DOHH2 (cell line): ENCODE measurements at regions not wholly inside any gene's neighbourhood (a gene's known extent, or its start where the extent isn't known, plus 50 kb on each side); places are given as distances from the start of the nearest gene placed in this dataset.

Experiments used
- H3F3A ChIP-seq: fragments of 200-600 bp; sonication (generic), shearing (Covaris generic); 2 replicates; pipeline ENCODE4 v1.6.0; 2016; ENCODE audit warnings: antibody characterized with exemption, mild to moderate bottlenecking; ENCODE audit not compliant: control insufficient read depth, insufficient read depth
- H3K27ac ChIP-seq: fragments of 200-600 bp; sonication (generic); 2 replicates; pipeline ENCODE4 v1.5.1; 2014; ENCODE audit warnings: low read depth, mild to moderate bottlenecking, low read length, moderate library complexity
- H3K27me3 ChIP-seq: fragments of 200-600 bp; sonication (generic); 2 replicates; pipeline ENCODE4 v1.6.1; 2014; ENCODE audit warnings: mild to moderate bottlenecking, low read length, mixed read lengths; ENCODE audit not compliant: control insufficient read depth
- H3K36me3 ChIP-seq: fragments of 200-600 bp; sonication (generic); 2 replicates; pipeline ENCODE4 v1.6.1; 2014; ENCODE audit warnings: mild to moderate bottlenecking, low read length, moderate library complexity, mixed read lengths; ENCODE audit not compliant: control insufficient read depth
- H3K4me1 ChIP-seq: fragments of 200-600 bp; sonication (generic); 2 replicates; pipeline ENCODE4 v1.6.1; 2014; ENCODE audit warnings: mild to moderate bottlenecking, low read length, mixed read lengths; ENCODE audit not compliant: control insufficient read depth
- H3K4me2 ChIP-seq: fragments of 200-600 bp; sonication (generic); 2 replicates; pipeline ENCODE4 v1.6.0; 2014; ENCODE audit warnings: mild to moderate bottlenecking, low read length, moderate library complexity
- H3K4me3 ChIP-seq: fragments of 200-600 bp; sonication (generic); 2 replicates; pipeline ENCODE4 v1.5.1; 2014; ENCODE audit warnings: mild to moderate bottlenecking, low read length, mixed read lengths
- H3K79me2 ChIP-seq: fragments of 200-600 bp; sonication (generic); 2 replicates; pipeline ENCODE4 v1.6.1; 2014; ENCODE audit warnings: mild to moderate bottlenecking, low read length, mixed read lengths; ENCODE audit not compliant: control insufficient read depth
- H3K9me2 ChIP-seq: fragments of 200-600 bp; sonication (generic); replicated peaks from 2 replicates; pipeline ENCODE4 v1.6.1; 2014; ENCODE audit warnings: mild to moderate bottlenecking, low read length, mixed read lengths; ENCODE audit not compliant: control insufficient read depth
- H3K9me3 ChIP-seq: fragments of 200-600 bp; sonication (generic); 2 replicates; pipeline ENCODE4 v1.6.1; 2014; ENCODE audit warnings: antibody characterized with exemption, low read length, mixed read lengths; ENCODE audit not compliant: control insufficient read depth, insufficient read depth
- H4K20me1 ChIP-seq: fragments of 200-600 bp; sonication (generic); 2 replicates; pipeline ENCODE4 v1.6.0; 2014; ENCODE audit warnings: low read depth, mild to moderate bottlenecking, antibody characterized with exemption, low read length, moderate library complexity; ENCODE audit not compliant: control insufficient read depth, insufficient read depth
- EZH2phosphoT487 ChIP-seq: fragments of 200-600 bp; sonication (generic); IDR thresholded peaks from 2 replicates; pipeline ENCODE4 v1.6.1; 2017; ENCODE audit warnings: borderline replicate concordance, mild to moderate bottlenecking, antibody characterized with exemption, low read length, moderate library complexity, mixed read lengths
- TF ChIP-seq, protein P1 (sequence below): fragments of 200-600 bp; sonication (generic); IDR thresholded peaks from one replicate; pipeline ENCODE4 v1.5.1; 2014; ENCODE audit warnings: antibody characterized with exemption, mild to moderate bottlenecking, low read depth, low read length; ENCODE audit not compliant: poor library complexity, severe bottlenecking

DNA sequence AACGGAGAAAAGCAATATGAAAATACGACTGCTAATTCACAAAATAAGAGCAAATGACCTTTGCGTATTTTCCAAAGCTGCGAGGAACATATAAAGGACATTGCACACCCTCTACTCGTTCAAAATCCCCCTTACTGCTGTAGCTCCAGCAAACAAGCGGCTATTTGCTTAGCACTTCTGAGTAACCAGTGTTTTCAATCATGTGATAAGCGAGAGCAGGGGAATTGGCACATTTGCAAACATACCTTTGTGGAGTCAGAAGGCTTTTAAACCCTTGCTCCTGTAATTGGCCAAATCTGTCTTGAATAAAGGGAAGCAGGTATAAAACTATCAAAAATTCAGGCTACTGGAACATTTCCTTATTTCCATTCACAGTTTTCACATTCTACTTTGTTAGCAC, 610.2 kb downstream of the UBE2NL start:
- no peaks in the 10 kb centered on the region for H4K20me1 ChIP-seq
- no peaks in the 10 kb centered on the region for H3K79me2 ChIP-seq
- H3K4me1 ChIP-seq = no peaks in the 10 kb centered on the region
- H3K4me3 ChIP-seq = no peak overlapping the region
- H3K9me3 ChIP-seq = no peaks in the 10 kb centered on the region
- no peak overlapping the region for H3K4me2 ChIP-seq
- no peak overlapping the region for H3K27ac ChIP-seq
- H3K36me3 ChIP-seq = no peaks in the 10 kb centered on the region
- no peaks in the 10 kb centered on the region for H3K27me3 ChIP-seq
- TF ChIP-seq, protein P1, sequence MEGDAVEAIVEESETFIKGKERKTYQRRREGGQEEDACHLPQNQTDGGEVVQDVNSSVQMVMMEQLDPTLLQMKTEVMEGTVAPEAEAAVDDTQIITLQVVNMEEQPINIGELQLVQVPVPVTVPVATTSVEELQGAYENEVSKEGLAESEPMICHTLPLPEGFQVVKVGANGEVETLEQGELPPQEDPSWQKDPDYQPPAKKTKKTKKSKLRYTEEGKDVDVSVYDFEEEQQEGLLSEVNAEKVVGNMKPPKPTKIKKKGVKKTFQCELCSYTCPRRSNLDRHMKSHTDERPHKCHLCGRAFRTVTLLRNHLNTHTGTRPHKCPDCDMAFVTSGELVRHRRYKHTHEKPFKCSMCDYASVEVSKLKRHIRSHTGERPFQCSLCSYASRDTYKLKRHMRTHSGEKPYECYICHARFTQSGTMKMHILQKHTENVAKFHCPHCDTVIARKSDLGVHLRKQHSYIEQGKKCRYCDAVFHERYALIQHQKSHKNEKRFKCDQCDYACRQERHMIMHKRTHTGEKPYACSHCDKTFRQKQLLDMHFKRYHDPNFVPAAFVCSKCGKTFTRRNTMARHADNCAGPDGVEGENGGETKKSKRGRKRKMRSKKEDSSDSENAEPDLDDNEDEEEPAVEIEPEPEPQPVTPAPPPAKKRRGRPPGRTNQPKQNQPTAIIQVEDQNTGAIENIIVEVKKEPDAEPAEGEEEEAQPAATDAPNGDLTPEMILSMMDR = no peak
- TF ChIP-seq EZH2phosphoT487 = no peak
- no peaks in the 10 kb centered on the region for H3F3A ChIP-seq
- no peaks in the 10 kb centered on the region for H3K9me2 ChIP-seq

DNA sequence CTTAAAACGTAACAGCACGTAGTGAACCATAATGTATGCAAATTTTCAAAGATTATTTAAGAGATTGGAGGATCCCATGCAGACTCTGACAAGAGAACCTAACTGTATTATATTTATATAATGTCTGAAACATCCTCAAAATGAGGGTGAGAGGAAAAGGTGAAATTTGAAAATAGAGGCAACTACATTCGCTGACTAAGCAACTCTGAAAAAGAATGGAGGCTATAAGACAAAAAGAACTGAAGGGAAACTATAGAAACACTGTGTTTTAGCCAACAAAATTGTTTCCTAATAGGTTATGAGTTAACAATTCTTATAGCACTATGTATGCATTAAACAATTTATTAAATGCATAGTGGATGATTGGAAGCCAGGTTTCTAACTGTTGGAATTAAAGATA, 648.0 kb downstream of the UBE2NL start:
- Histone ChIP-seq H3F3A (no peaks in the 10 kb centered on the region), H3K4me2 (no peak overlapping the region), H3K36me3 (no peaks in the 10 kb centered on the region), H3K4me1 (no peaks in the 10 kb centered on the region), H3K27me3 (no peaks in the 10 kb centered on the region), H3K27ac (no peak overlapping the region), H3K79me2 (no peaks in the 10 kb centered on the region), H3K9me3 (no peaks in the 10 kb centered on the region), H3K9me2 (no peaks in the 10 kb centered on the region), H4K20me1 (no peaks in the 10 kb centered on the region), H3K4me3 (no peak overlapping the region)
- TF ChIP-seq, protein P1 = no peak
- TF ChIP-seq EZH2phosphoT487 = no peak

DNA sequence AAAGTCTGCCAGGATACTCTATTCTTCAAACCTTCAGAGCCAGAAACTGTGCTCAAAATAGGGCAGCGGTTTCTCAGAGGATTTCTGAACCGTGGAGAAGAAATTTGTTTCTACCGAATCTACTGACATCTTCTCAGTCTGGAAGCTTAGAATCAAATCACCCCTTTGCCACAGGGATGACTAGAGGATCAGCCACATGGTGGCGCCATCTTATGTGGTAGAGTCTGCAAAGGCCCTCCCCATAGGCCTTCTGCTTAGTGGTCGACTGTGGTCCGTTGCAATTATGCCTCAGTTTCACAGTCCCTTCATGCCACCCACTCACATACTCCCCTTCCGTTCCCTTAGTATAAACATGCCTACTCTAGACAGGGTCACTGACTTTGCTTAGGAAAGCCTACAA, 680.7 kb upstream of the SPANXN1 start:
- H3K4me3 ChIP-seq = no peak overlapping the region
- no peaks in the 10 kb centered on the region for H3K27me3 ChIP-seq
- no peaks in the 10 kb centered on the region for H3F3A ChIP-seq
- H3K79me2 ChIP-seq = no peaks in the 10 kb centered on the region
- no peak overlapping the region for H3K27ac ChIP-seq
- TF ChIP-seq EZH2phosphoT487 = no peak
- TF ChIP-seq, protein P1 = peak; percentile 18
- H3K9me2 ChIP-seq = no peaks in the 10 kb centered on the region
- H3K4me1 ChIP-seq = no peaks in the 10 kb centered on the region
- no peaks in the 10 kb centered on the region for H4K20me1 ChIP-seq
- no peaks in the 10 kb centered on the region for H3K36me3 ChIP-seq
- no peaks in the 10 kb centered on the region for H3K9me3 ChIP-seq
- H3K4me2 ChIP-seq = no peak overlapping the region

DNA sequence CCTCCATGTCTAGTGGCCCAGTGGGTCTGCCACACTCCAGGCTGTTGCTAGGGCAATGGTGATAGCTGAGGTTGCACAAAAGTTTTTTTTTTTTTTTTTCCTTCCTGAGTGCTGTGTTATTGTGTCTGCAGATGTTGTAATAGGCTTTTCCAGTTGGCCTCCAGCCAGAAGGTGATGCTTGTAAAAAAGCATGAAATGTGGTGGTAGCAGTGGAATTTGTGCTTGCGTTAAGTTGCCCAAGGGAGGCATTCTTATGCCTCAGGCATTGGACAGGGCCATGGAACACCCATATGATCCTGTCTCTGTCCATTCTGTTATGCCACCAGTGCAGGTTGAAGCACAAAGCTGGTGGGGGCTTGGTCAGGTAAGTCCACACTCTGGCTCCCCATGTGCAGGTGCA, 660.5 kb upstream of the SPANXN1 start:
- H3K27me3 ChIP-seq = no peaks in the 10 kb centered on the region
- no peaks in the 10 kb centered on the region for H3F3A ChIP-seq
- H3K9me2 ChIP-seq = no peaks in the 10 kb centered on the region
- no peak overlapping the region for H3K4me2 ChIP-seq
- H3K4me1 ChIP-seq = no peaks in the 10 kb centered on the region
- no peaks in the 10 kb centered on the region for H3K79me2 ChIP-seq
- no peaks in the 10 kb centered on the region for H3K9me3 ChIP-seq
- no peak for TF ChIP-seq EZH2phosphoT487
- TF ChIP-seq, protein P1 = no peak
- no peaks in the 10 kb centered on the region for H4K20me1 ChIP-seq
- no peak overlapping the region for H3K27ac ChIP-seq
- no peak overlapping the region for H3K4me3 ChIP-seq
- H3K36me3 ChIP-seq = no peaks in the 10 kb centered on the region
